Muscle layer of colon (tissue), 2 donors: ENCODE measurements at regions not wholly inside any gene's neighbourhood (a gene's known extent, or its start where the extent isn't known, plus 50 kb on each side); places are given as distances from the start of the nearest gene placed in this dataset.

Experiments used
- H3K27ac ChIP-seq: one replicate; pipeline ENCODE4 v1.7.0; 2013; ENCODE audit warnings: low read depth, mild to moderate bottlenecking, low read length, moderate library complexity
- H3K27me3 ChIP-seq, 2 donors: one replicate each; pipeline ENCODE4 v1.7.0; 2013; ENCODE audit warnings: low read length in 2 of 2, mild to moderate bottlenecking in 2 of 2; ENCODE audit not compliant: insufficient read depth in 2 of 2, control insufficient read depth in 1 of 2
- H3K36me3 ChIP-seq: one replicate; pipeline ENCODE4 v1.7.0; 2013; ENCODE audit warnings: mild to moderate bottlenecking, low read length; ENCODE audit not compliant: insufficient read depth
- H3K4me1 ChIP-seq: one replicate; pipeline ENCODE4 v1.7.0; 2013; ENCODE audit warnings: mild to moderate bottlenecking, low read length; ENCODE audit not compliant: insufficient read depth
- H3K4me3 ChIP-seq, 2 donors: one replicate each; pipeline ENCODE4 v1.7.0; 2013; ENCODE audit warnings: low read length in 2 of 2, low read depth in 1 of 2, mild to moderate bottlenecking in 1 of 2, moderate library complexity in 1 of 2
- H3K9ac ChIP-seq: one replicate; pipeline ENCODE4 v1.7.0; 2013; ENCODE audit warnings: low read length
- H3K9me3 ChIP-seq: one replicate; pipeline ENCODE4 v1.7.0; 2013; ENCODE audit warnings: mild to moderate bottlenecking, low read length
- donor health status: abdominal sarcoma.
- donor health status: Adenocarcinoma of cecum.

- Histone ChIP-seq H3K9ac (no peak overlapping the region), H3K27me3 (no peaks in the 10 kb centered on the region), H3K36me3 (no peaks in the 10 kb centered on the region), H3K9me3 (no peaks in the 10 kb centered on the region), H3K4me3 (no peak overlapping the region), H3K27ac (no peak overlapping the region), H3K4me1 (no peaks in the 10 kb centered on the region)
Measured at GRCh38 chr12:77745624-77746023, 85.1 kb upstream of the NAV3 start.

GRCh38 chr12:77742631-77743030 lies 88.1 kb upstream of the NAV3 start:
- H3K27me3 ChIP-seq, result no peaks in the 10 kb centered on the region
- H3K36me3 ChIP-seq, result no peaks in the 10 kb centered on the region
- no peaks in the 10 kb centered on the region for H3K4me1 ChIP-seq
- no peak overlapping the region for H3K27ac ChIP-seq
- H3K9me3 ChIP-seq, result no peaks in the 10 kb centered on the region
- H3K9ac ChIP-seq, result no peak overlapping the region
- no peak overlapping the region for H3K4me3 ChIP-seq

GRCh38 chr12:77741974-77742517 lies 88.6 kb upstream of the NAV3 start:
- Histone ChIP-seq H3K27me3 (no peaks in the 10 kb centered on the region), H3K9ac (no peak overlapping the region), H3K4me1 (no peaks in the 10 kb centered on the region), H3K4me3 (no peak overlapping the region), H3K36me3 (no peaks in the 10 kb centered on the region), H3K27ac (no peak overlapping the region), H3K9me3 (no peaks in the 10 kb centered on the region)

GRCh38 chr12:77736219-77736965 lies 94.3 kb upstream of the NAV3 start:
- no peaks in the 10 kb centered on the region for H3K9me3 ChIP-seq
- H3K9ac ChIP-seq, result no peak overlapping the region
- H3K4me3 ChIP-seq, result no peak overlapping the region
- no peaks in the 10 kb centered on the region for H3K4me1 ChIP-seq
- no peaks in the 10 kb centered on the region for H3K27me3 ChIP-seq
- no peak overlapping the region for H3K27ac ChIP-seq
- H3K36me3 ChIP-seq, result no peaks in the 10 kb centered on the region

DNA sequence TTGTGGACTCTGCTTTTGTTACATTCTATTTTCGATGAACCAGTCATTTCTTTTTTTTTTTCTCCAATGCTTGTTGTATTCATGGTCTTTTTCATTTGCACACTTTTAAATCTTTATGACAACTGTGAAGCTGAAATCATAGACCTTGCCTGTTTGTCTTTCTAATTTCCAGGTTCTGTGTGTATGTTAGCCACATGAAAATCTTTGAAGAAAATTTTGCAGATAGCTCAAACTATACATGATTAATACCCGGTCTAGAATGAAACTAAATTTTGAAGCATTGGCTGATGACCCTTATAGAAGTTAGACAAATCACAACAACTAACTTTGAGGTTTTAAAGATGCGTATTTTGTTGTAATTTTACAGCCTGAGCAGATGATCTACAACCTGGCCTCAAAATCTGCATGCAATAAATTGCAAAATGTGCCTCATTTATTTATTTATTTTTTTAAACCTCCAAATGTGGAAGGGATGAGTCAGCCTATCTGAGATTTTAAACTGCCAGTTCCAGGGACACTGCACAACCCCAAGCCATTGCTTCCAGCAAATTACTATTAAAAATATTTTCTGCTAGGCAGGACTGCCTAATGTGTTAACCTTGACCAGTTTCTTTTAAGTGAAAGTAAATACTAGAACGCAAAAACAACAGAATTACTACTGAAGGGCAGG lies 96.3 kb upstream of the NAV3 start:
- H3K27ac ChIP-seq, result no peak overlapping the region
- H3K4me3 ChIP-seq, result no peak overlapping the region
- no peak overlapping the region for H3K9ac ChIP-seq
- no peaks in the 10 kb centered on the region for H3K9me3 ChIP-seq
- no peaks in the 10 kb centered on the region for H3K36me3 ChIP-seq
- no peaks in the 10 kb centered on the region for H3K4me1 ChIP-seq
- H3K27me3 ChIP-seq, result no peaks in the 10 kb centered on the region

- H3K9ac ChIP-seq, result no peak overlapping the region
- no peaks in the 10 kb centered on the region for H3K9me3 ChIP-seq
- H3K4me3 ChIP-seq, result no peak overlapping the region
- no peaks in the 10 kb centered on the region for H3K36me3 ChIP-seq
- H3K4me1 ChIP-seq, result no peaks in the 10 kb centered on the region
- H3K27ac ChIP-seq, result no peak overlapping the region
- H3K27me3 ChIP-seq, result no peaks in the 10 kb centered on the region
Measured at GRCh38 chr12:77728018-77728417, 102.7 kb upstream of the NAV3 start.

GRCh38 chr12:77727442-77728001 lies 103.2 kb upstream of the NAV3 start:
- Histone ChIP-seq H3K27ac (no peak overlapping the region), H3K9ac (no peak overlapping the region), H3K27me3 (no peaks in the 10 kb centered on the region), H3K9me3 (no peaks in the 10 kb centered on the region), H3K4me3 (no peak overlapping the region), H3K36me3 (no peaks in the 10 kb centered on the region), H3K4me1 (no peaks in the 10 kb centered on the region)

- Histone ChIP-seq H3K27me3 (no peaks in the 10 kb centered on the region), H3K4me1 (no peaks in the 10 kb centered on the region), H3K27ac (no peak overlapping the region), H3K9me3 (no peaks in the 10 kb centered on the region), H3K4me3 (no peak overlapping the region), H3K36me3 (no peaks in the 10 kb centered on the region), H3K9ac (no peak overlapping the region)
Measured at GRCh38 chr12:77725611-77726010, 105.1 kb upstream of the NAV3 start.

DNA sequence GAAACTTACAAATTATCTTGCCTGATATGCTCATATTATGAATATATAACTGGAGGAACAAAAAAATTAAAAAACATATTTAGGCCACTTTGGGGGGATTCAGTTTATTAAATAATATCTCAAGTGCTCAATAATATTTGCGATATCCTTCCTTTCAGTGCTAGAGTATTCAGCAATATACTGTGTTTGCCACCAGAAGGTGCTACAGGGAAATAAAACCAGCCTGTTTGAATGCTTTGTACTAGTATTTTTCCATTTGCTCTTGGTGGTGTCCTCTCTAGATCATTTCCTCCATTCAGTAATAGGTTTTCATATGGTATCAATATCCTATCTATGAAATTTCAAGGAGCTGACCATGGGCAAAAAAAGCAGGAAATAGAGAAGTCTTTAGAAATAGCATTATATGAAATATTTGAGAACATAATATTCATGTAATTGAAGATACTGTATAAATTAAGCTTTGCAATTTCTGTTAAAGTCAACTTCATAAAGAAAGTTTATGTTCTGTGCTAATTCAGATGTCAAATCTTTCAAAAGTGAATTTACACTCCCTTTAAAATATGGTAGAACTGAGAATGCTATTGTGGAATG lies 106.2 kb upstream of the NAV3 start:
- no peaks in the 10 kb centered on the region for H3K4me1 ChIP-seq
- H3K36me3 ChIP-seq, result no peaks in the 10 kb centered on the region
- no peaks in the 10 kb centered on the region for H3K27me3 ChIP-seq
- H3K4me3 ChIP-seq, result no peak overlapping the region
- H3K9ac ChIP-seq, result no peak overlapping the region
- no peaks in the 10 kb centered on the region for H3K9me3 ChIP-seq
- no peak overlapping the region for H3K27ac ChIP-seq

GRCh38 chr12:77723308-77723707 lies 107.4 kb upstream of the NAV3 start:
- Histone ChIP-seq H3K27ac (no peak overlapping the region), H3K9ac (no peak overlapping the region), H3K27me3 (no peaks in the 10 kb centered on the region), H3K9me3 (no peaks in the 10 kb centered on the region), H3K4me3 (no peak overlapping the region), H3K4me1 (no peaks in the 10 kb centered on the region), H3K36me3 (no peaks in the 10 kb centered on the region)

GRCh38 chr12:77722536-77722935 lies 108.2 kb upstream of the NAV3 start:
- no peaks in the 10 kb centered on the region for H3K27me3 ChIP-seq
- no peak overlapping the region for H3K4me3 ChIP-seq
- H3K27ac ChIP-seq, result no peak overlapping the region
- H3K9me3 ChIP-seq, result no peaks in the 10 kb centered on the region
- H3K9ac ChIP-seq, result no peak overlapping the region
- H3K4me1 ChIP-seq, result no peaks in the 10 kb centered on the region
- no peaks in the 10 kb centered on the region for H3K36me3 ChIP-seq
